ENCODE measurements at regions not wholly inside any gene's neighbourhood (a gene's known extent, or its start where the extent isn't known, plus 50 kb on each side); places are given as distances from the start of the nearest gene placed in this dataset.

- Histone ChIP-seq H3K4me3 (no peak overlapping the region), H3K27me3 (no peaks in the 10 kb centered on the region), H3K4me1 (peaks cover 0 to 19% (median 8%) of the 10 kb centered on the region in 4 donors), H3K27ac (no peak overlapping the region), H3K9me3 (no peaks in the 10 kb centered on the region), H3K36me3 (no peaks in the 10 kb centered on the region)
- intact Hi-C loops (cut with DNase I) = no loop called here
- DNase-seq (no peak), ATAC-seq (no peak)
- TF ChIP-seq CTCF (IDR thresholded peaks at IDR 0.05) (no peak), POLR2A (IDR thresholded peaks at IDR 0.05) (no peak)
- 93% methylated on average over 2 of the region's 2 CpGs for WGBS (ENCODE audit: insufficient coverage, low coverage, low lambda C conversion rate, missing lambda C conversion rate)
Observed at GRCh38 chr7:11233871-11234270, 260.2 kb downstream of the PHF14 start.

- H3K4me1 ChIP-seq = peaks cover 0 to 16% (median 5%) of the 10 kb centered on the region in 4 donors
- no peaks in the 10 kb centered on the region for H3K36me3 ChIP-seq
- no peak overlapping the region for H3K27ac ChIP-seq
- no peaks in the 10 kb centered on the region for H3K9me3 ChIP-seq
- ATAC-seq (no peak), DNase-seq (no peak)
- intact Hi-C loops (cut with DNase I) = no loop called here
- 82% methylated on average over 8 of the region's 8 CpGs for WGBS (ENCODE audit: insufficient coverage, low coverage, low lambda C conversion rate, missing lambda C conversion rate)
- no peak for TF ChIP-seq CTCF (IDR thresholded peaks at IDR 0.05)
- no peak for TF ChIP-seq POLR2A (IDR thresholded peaks at IDR 0.05)
- H3K27me3 ChIP-seq = no peaks in the 10 kb centered on the region
- no peak overlapping the region for H3K4me3 ChIP-seq
Observed at GRCh38 chr7:11235491-11235890, 261.8 kb downstream of the PHF14 start.

- 32% methylated on average over 3 of the region's 3 CpGs for WGBS (ENCODE audit: insufficient coverage, low coverage, low lambda C conversion rate, missing lambda C conversion rate)
- no peak for TF ChIP-seq CTCF (IDR thresholded peaks at IDR 0.05)
- TF ChIP-seq POLR2A (IDR thresholded peaks at IDR 0.05) = no peak
Observed at GRCh38 chr7:11236680-11237079, 263.0 kb downstream of the PHF14 start.

GRCh38 chr7:11237742-11238141 is 264.1 kb downstream of the PHF14 start:
- WGBS (ENCODE audit: insufficient coverage, low coverage, low lambda C conversion rate, missing lambda C conversion rate) = 33% methylated on average over 7 of the region's 7 CpGs

More at GRCh38 chr7:11236680-11237079, 263.0 kb downstream of the PHF14 start:
- H3K27me3 ChIP-seq = no peaks in the 10 kb centered on the region
- intact Hi-C loops (cut with DNase I) = no loop called here
- H3K36me3 ChIP-seq = no peaks in the 10 kb centered on the region
- peak overlapping the region in 1 of 3 donors; percentile 59 for H3K27ac ChIP-seq
- H3K4me1 ChIP-seq = peaks cover 0 to 16% (median 5%) of the 10 kb centered on the region in 4 donors
- ATAC-seq = peak; percentile 25 to 53 (median 38)
- H3K4me3 ChIP-seq = no peak overlapping the region
- H3K9me3 ChIP-seq = no peaks in the 10 kb centered on the region
- no peak for DNase-seq

More at GRCh38 chr7:11237742-11238141, 264.1 kb downstream of the PHF14 start:
- H3K27ac ChIP-seq = peak overlapping the region; percentile 59 to 74 (median 60)
- H3K27me3 ChIP-seq = no peaks in the 10 kb centered on the region
- DNase-seq (peak; percentile 33 to 50 (median 50)), ATAC-seq (peak; percentile 95 to 97 (median 96))
- H3K36me3 ChIP-seq = no peaks in the 10 kb centered on the region
- intact Hi-C loops (cut with DNase I) = no loop called here
- no peak for TF ChIP-seq CTCF (IDR thresholded peaks at IDR 0.05)
- no peak for TF ChIP-seq POLR2A (IDR thresholded peaks at IDR 0.05)
- peaks cover 0 to 16% (median 5%) of the 10 kb centered on the region in 4 donors for H3K4me1 ChIP-seq
- H3K9me3 ChIP-seq = no peaks in the 10 kb centered on the region
- peak overlapping the region; percentile 20 to 49 (median 39) for H3K4me3 ChIP-seq
